ENCODE measurements at regions not wholly inside any gene's neighbourhood (a gene's known extent, or its start where the extent isn't known, plus 50 kb on each side); places are given as distances from the start of the nearest gene placed in this dataset.

GRCh38 chr2:166572937-166573336 is 78.9 kb upstream of the SCN7A start:
- H3K4me3 ChIP-seq (ENCODE audit: low read length in 2 of 2) = no peak overlapping the region
- no peaks in the 10 kb centered on the region for H3K4me1 ChIP-seq (ENCODE audit: control insufficient read depth in 2 of 2, insufficient read depth in 2 of 2, low read length in 2 of 2)
- DNase-seq (ENCODE audit: low read depth in 6 of 9, low spot score in 9 of 9) = no peak
- H3K27me3 ChIP-seq (ENCODE audit: control insufficient read depth in 2 of 2, insufficient read depth in 1 of 2, low read length in 1 of 2) = no peaks in the 10 kb centered on the region
- H3K36me3 ChIP-seq (ENCODE audit: control insufficient read depth in 2 of 2, insufficient read depth in 2 of 2, low read length in 1 of 2) = no peaks in the 10 kb centered on the region
- no peaks in the 10 kb centered on the region for H3K9me3 ChIP-seq (ENCODE audit: control insufficient read depth in 2 of 2, insufficient read depth in 1 of 2, low read length in 1 of 2)
- H3K27ac ChIP-seq (ENCODE audit: low read depth in 1 of 2, low read length in 1 of 2) = no peak overlapping the region

GRCh38 chr2:166568409-166568808 is 74.4 kb upstream of the SCN7A start:
- DNase-seq (ENCODE audit: low read depth in 6 of 9, low spot score in 9 of 9) = peak in 2 of 9 donors; percentile 0 to 13
- Histone ChIP-seq H3K27ac (ENCODE audit: low read depth in 1 of 2, low read length in 1 of 2) (no peak overlapping the region), H3K9me3 (ENCODE audit: control insufficient read depth in 2 of 2, insufficient read depth in 1 of 2, low read length in 1 of 2) (no peaks in the 10 kb centered on the region), H3K36me3 (ENCODE audit: control insufficient read depth in 2 of 2, insufficient read depth in 2 of 2, low read length in 1 of 2) (no peaks in the 10 kb centered on the region), H3K4me1 (ENCODE audit: control insufficient read depth in 2 of 2, insufficient read depth in 2 of 2, low read length in 2 of 2) (no peaks in the 10 kb centered on the region), H3K4me3 (ENCODE audit: low read length in 2 of 2) (no peak overlapping the region), H3K27me3 (ENCODE audit: control insufficient read depth in 2 of 2, insufficient read depth in 1 of 2, low read length in 1 of 2) (no peaks in the 10 kb centered on the region)
- WGBS = 43% methylated on average over 3 of the region's 3 CpGs

- WGBS = 98% methylated on average over 3 of the region's 3 CpGs
- no peak overlapping the region for H3K4me3 ChIP-seq (ENCODE audit: low read length in 2 of 2)
- H3K4me1 ChIP-seq (ENCODE audit: control insufficient read depth in 2 of 2, insufficient read depth in 2 of 2, low read length in 2 of 2) = no peaks in the 10 kb centered on the region
- no peak for DNase-seq (ENCODE audit: low read depth in 6 of 9, low spot score in 9 of 9)
- no peaks in the 10 kb centered on the region for H3K9me3 ChIP-seq (ENCODE audit: control insufficient read depth in 2 of 2, insufficient read depth in 1 of 2, low read length in 1 of 2)
- no peaks in the 10 kb centered on the region for H3K27me3 ChIP-seq (ENCODE audit: control insufficient read depth in 2 of 2, insufficient read depth in 1 of 2, low read length in 1 of 2)
- H3K27ac ChIP-seq (ENCODE audit: low read depth in 1 of 2, low read length in 1 of 2) = no peak overlapping the region
- H3K36me3 ChIP-seq (ENCODE audit: control insufficient read depth in 2 of 2, insufficient read depth in 2 of 2, low read length in 1 of 2) = no peaks in the 10 kb centered on the region
Observed at GRCh38 chr2:166565501-166565900, 71.5 kb upstream of the SCN7A start.

GRCh38 chr2:166563894-166564293 is 69.8 kb upstream of the SCN7A start:
- Histone ChIP-seq H3K4me3 (ENCODE audit: low read length in 2 of 2) (no peak overlapping the region), H3K27ac (ENCODE audit: low read depth in 1 of 2, low read length in 1 of 2) (no peak overlapping the region), H3K4me1 (ENCODE audit: control insufficient read depth in 2 of 2, insufficient read depth in 2 of 2, low read length in 2 of 2) (no peaks in the 10 kb centered on the region), H3K27me3 (ENCODE audit: control insufficient read depth in 2 of 2, insufficient read depth in 1 of 2, low read length in 1 of 2) (no peaks in the 10 kb centered on the region), H3K9me3 (ENCODE audit: control insufficient read depth in 2 of 2, insufficient read depth in 1 of 2, low read length in 1 of 2) (no peaks in the 10 kb centered on the region), H3K36me3 (ENCODE audit: control insufficient read depth in 2 of 2, insufficient read depth in 2 of 2, low read length in 1 of 2) (no peaks in the 10 kb centered on the region)
- WGBS = 84% methylated on average over 2 of the region's 2 CpGs
- DNase-seq (ENCODE audit: low read depth in 6 of 9, low spot score in 9 of 9) = no peak

DNA sequence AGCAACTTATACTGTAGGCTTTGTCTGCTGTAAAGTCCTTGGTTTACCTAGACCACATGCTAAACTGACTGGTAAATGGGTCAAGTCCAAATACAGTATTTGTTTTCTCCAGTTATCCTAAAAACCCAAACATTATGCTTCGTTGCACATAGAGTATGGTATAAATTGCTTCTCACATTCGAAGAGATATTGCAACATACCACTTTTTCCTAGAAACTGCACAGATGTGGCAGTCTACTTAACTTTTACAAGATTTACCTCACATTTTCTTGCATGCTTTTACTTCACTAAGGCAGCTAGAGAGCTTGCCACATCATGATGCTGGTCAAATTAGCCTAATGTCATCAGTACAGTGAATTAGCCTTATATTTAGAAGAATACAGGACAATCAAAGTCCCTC is 66.0 kb upstream of the SCN7A start:
- no peak overlapping the region for H3K27ac ChIP-seq (ENCODE audit: low read depth in 1 of 2, low read length in 1 of 2)
- no peaks in the 10 kb centered on the region for H3K9me3 ChIP-seq (ENCODE audit: control insufficient read depth in 2 of 2, insufficient read depth in 1 of 2, low read length in 1 of 2)
- no peak for DNase-seq (ENCODE audit: low read depth in 6 of 9, low spot score in 9 of 9)
- 90% methylated on average over 2 of the region's 2 CpGs for WGBS
- H3K36me3 ChIP-seq (ENCODE audit: control insufficient read depth in 2 of 2, insufficient read depth in 2 of 2, low read length in 1 of 2) = no peaks in the 10 kb centered on the region
- no peaks in the 10 kb centered on the region for H3K4me1 ChIP-seq (ENCODE audit: control insufficient read depth in 2 of 2, insufficient read depth in 2 of 2, low read length in 2 of 2)
- no peaks in the 10 kb centered on the region for H3K27me3 ChIP-seq (ENCODE audit: control insufficient read depth in 2 of 2, insufficient read depth in 1 of 2, low read length in 1 of 2)
- no peak overlapping the region for H3K4me3 ChIP-seq (ENCODE audit: low read length in 2 of 2)

DNA sequence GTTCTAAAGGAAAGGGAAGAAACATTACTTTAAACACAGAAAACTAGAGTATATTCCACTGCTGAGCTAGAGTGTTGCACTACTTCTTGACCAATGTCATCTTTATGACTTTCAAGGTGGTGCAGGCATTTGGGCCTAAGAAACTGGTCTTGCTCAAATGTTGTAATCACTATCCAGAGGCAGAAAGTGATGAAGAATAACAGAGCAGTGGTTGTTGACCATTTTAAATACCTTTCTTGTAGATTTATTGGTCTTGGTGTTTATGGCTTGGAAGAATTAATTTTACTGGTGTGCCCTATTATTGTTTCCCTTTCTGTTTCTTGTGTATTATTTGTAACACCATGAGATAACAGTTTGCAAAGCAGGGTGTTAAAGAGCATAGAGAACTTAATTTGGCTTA is 56.9 kb upstream of the SCN7A start:
- Histone ChIP-seq H3K9me3 (ENCODE audit: control insufficient read depth in 2 of 2, insufficient read depth in 1 of 2, low read length in 1 of 2) (no peaks in the 10 kb centered on the region), H3K27me3 (ENCODE audit: control insufficient read depth in 2 of 2, insufficient read depth in 1 of 2, low read length in 1 of 2) (no peaks in the 10 kb centered on the region), H3K4me3 (ENCODE audit: low read length in 2 of 2) (no peak overlapping the region), H3K4me1 (ENCODE audit: control insufficient read depth in 2 of 2, insufficient read depth in 2 of 2, low read length in 2 of 2) (no peaks in the 10 kb centered on the region), H3K36me3 (ENCODE audit: control insufficient read depth in 2 of 2, insufficient read depth in 2 of 2, low read length in 1 of 2) (no peaks in the 10 kb centered on the region), H3K27ac (ENCODE audit: low read depth in 1 of 2, low read length in 1 of 2) (no peak overlapping the region)
- DNase-seq (ENCODE audit: low read depth in 6 of 9, low spot score in 9 of 9) = no peak

- Histone ChIP-seq H3K4me1 (ENCODE audit: control insufficient read depth in 2 of 2, insufficient read depth in 2 of 2, low read length in 2 of 2) (no peaks in the 10 kb centered on the region), H3K9me3 (ENCODE audit: control insufficient read depth in 2 of 2, insufficient read depth in 1 of 2, low read length in 1 of 2) (no peaks in the 10 kb centered on the region), H3K27me3 (ENCODE audit: control insufficient read depth in 2 of 2, insufficient read depth in 1 of 2, low read length in 1 of 2) (no peaks in the 10 kb centered on the region), H3K27ac (ENCODE audit: low read depth in 1 of 2, low read length in 1 of 2) (no peak overlapping the region), H3K36me3 (ENCODE audit: control insufficient read depth in 2 of 2, insufficient read depth in 2 of 2, low read length in 1 of 2) (no peaks in the 10 kb centered on the region), H3K4me3 (ENCODE audit: low read length in 2 of 2) (no peak overlapping the region)
- DNase-seq (ENCODE audit: low read depth in 6 of 9, low spot score in 9 of 9) = no peak
Observed at GRCh38 chr2:166545473-166545872, 51.4 kb upstream of the SCN7A start.
